DND-41 (cell line): ENCODE measurements at regions not wholly inside any gene's neighbourhood (a gene's known extent, or its start where the extent isn't known, plus 50 kb on each side); places are given as distances from the start of the nearest gene placed in this dataset.

ENCODE experiments used
- ATAC-seq: fragments of 200-7000 bp; cut with Tn5 transposase; 3 replicates; pipeline ENCODE4 v1.9.1; 2021; ENCODE audit warnings: low read depth; ENCODE audit not compliant: insufficient read depth
- DNase-seq: peaks from one replicate; pipeline ENCODE4 v3.0.0-alpha.2; 2020
- H2AFZ ChIP-seq: 2 replicates; pipeline ENCODE4 v1.6.0; 2012; ENCODE audit warnings: low read depth, low read length
- H3K27ac ChIP-seq: 2 replicates; pipeline ENCODE4 v1.5.1; 2012; ENCODE audit warnings: low read length, inconsistent platforms
- H3K27me3 ChIP-seq: fragments of 200-600 bp; sonication (generic); 2 replicates; pipeline ENCODE4 v1.6.0; 2012; ENCODE audit warnings: low read length, mild to moderate bottlenecking, inconsistent platforms; ENCODE audit not compliant: insufficient read depth, poor library complexity
- H3K36me3 ChIP-seq: 2 replicates; pipeline ENCODE4 v1.5.1; 2012; ENCODE audit warnings: low read length, inconsistent platforms; ENCODE audit not compliant: insufficient read depth
- H3K4me1 ChIP-seq: 2 replicates; pipeline ENCODE4 v1.5.1; 2012; ENCODE audit warnings: mild to moderate bottlenecking, low read length; ENCODE audit not compliant: insufficient read depth
- H3K4me2 ChIP-seq: 2 replicates; pipeline ENCODE4 v1.6.0; 2012; ENCODE audit warnings: mild to moderate bottlenecking, moderate library complexity, low read length, inconsistent platforms; ENCODE audit not compliant: insufficient read depth
- H3K4me3 ChIP-seq, 2 experiments: fragments of 200-600 bp in 1 of 2; shearing (Covaris generic) in 1 of 2; 2 replicates each; pipeline ENCODE4 v1.5.1; 2012 to 2016; ENCODE audit warnings: inconsistent platforms in 2 of 2, low read length in 2 of 2, mild to moderate bottlenecking in 2 of 2, low read depth in 1 of 2, moderate library complexity in 1 of 2
- H3K79me2 ChIP-seq: 2 replicates; pipeline ENCODE4 v1.6.0; 2012; ENCODE audit warnings: low read length, inconsistent platforms; ENCODE audit not compliant: insufficient read depth
- H3K9ac ChIP-seq: 2 replicates; pipeline ENCODE4 v1.6.0; 2012; ENCODE audit warnings: low read depth, mild to moderate bottlenecking, inconsistent platforms, low read length, moderate library complexity
- H3K9me3 ChIP-seq: 2 replicates; pipeline ENCODE4 v1.5.1; 2012; ENCODE audit warnings: low read length, moderate library complexity, mild to moderate bottlenecking, inconsistent platforms; ENCODE audit not compliant: insufficient read depth, severe bottlenecking
- H4K20me1 ChIP-seq: 2 replicates; pipeline ENCODE4 v1.6.0; 2012; ENCODE audit warnings: low read length; ENCODE audit not compliant: insufficient read depth
- CTCF ChIP-seq: IDR thresholded peaks from 2 replicates; pipeline ENCODE4 v1.5.1; 2012; ENCODE audit warnings: borderline replicate concordance, low read length, moderate library complexity, mild to moderate bottlenecking; ENCODE audit not compliant: poor library complexity, severe bottlenecking; ENCODE audit errors: extremely low read depth
- EZH2 ChIP-seq: IDR thresholded peaks from 3 replicates; pipeline ENCODE4 v1.6.1; 2012; ENCODE audit warnings: borderline replicate concordance, low read depth, mild to moderate bottlenecking, moderate library complexity, low read length, inconsistent platforms; ENCODE audit not compliant: severe bottlenecking

- no peak for ATAC-seq
- no peak for DNase-seq
- TF ChIP-seq CTCF = no peak
- TF ChIP-seq EZH2 = no peak
- Histone ChIP-seq H3K27me3 (no peaks in the 10 kb centered on the region), H3K4me2 (no peak overlapping the region), H3K79me2 (no peaks in the 10 kb centered on the region), H3K36me3 (no peaks in the 10 kb centered on the region), H3K27ac (no peak overlapping the region), H3K9ac (no peak overlapping the region), H2AFZ (no peak overlapping the region), H4K20me1 (no peaks in the 10 kb centered on the region), H3K4me3 (no peak overlapping the region), H3K4me1 (no peaks in the 10 kb centered on the region), H3K9me3 (no peaks in the 10 kb centered on the region)
These were observed 446.1 kb upstream of the RARB start for GRCh38 chr3:24981924-24982323.

- Histone ChIP-seq H2AFZ (no peak overlapping the region), H3K79me2 (no peaks in the 10 kb centered on the region), H3K4me3 (no peak overlapping the region), H4K20me1 (no peaks in the 10 kb centered on the region), H3K36me3 (no peaks in the 10 kb centered on the region), H3K4me2 (no peak overlapping the region), H3K4me1 (no peaks in the 10 kb centered on the region), H3K9ac (no peak overlapping the region), H3K27ac (no peak overlapping the region), H3K27me3 (no peaks in the 10 kb centered on the region), H3K9me3 (no peaks in the 10 kb centered on the region)
- DNase-seq (no peak), ATAC-seq (no peak)
- TF ChIP-seq EZH2 (no peak), CTCF (no peak)
These were observed 442.4 kb upstream of the RARB start for GRCh38 chr3:24985668-24986067.

- TF ChIP-seq CTCF = no peak
- TF ChIP-seq EZH2 = no peak
- Histone ChIP-seq H2AFZ (no peak overlapping the region), H3K4me2 (no peak overlapping the region), H3K4me3 (no peak overlapping the region), H3K27ac (no peak overlapping the region), H4K20me1 (no peaks in the 10 kb centered on the region), H3K9ac (no peak overlapping the region), H3K4me1 (no peaks in the 10 kb centered on the region), H3K27me3 (no peaks in the 10 kb centered on the region), H3K79me2 (no peaks in the 10 kb centered on the region), H3K36me3 (no peaks in the 10 kb centered on the region), H3K9me3 (no peaks in the 10 kb centered on the region)
- ATAC-seq = no peak
- no peak for DNase-seq
These were observed 441.5 kb upstream of the RARB start for GRCh38 chr3:24986612-24987011.

GRCh38 chr3:24999357-24999756 is 428.7 kb upstream of the RARB start:
- H3K4me3 ChIP-seq = no peak overlapping the region
- H3K4me1 ChIP-seq = no peaks in the 10 kb centered on the region
- ATAC-seq (no peak), DNase-seq (no peak)
- H3K27me3 ChIP-seq = no peaks in the 10 kb centered on the region
- TF ChIP-seq CTCF = no peak
- TF ChIP-seq EZH2 = no peak
- no peaks in the 10 kb centered on the region for H3K9me3 ChIP-seq
- no peaks in the 10 kb centered on the region for H3K36me3 ChIP-seq
- H3K9ac ChIP-seq = no peak overlapping the region
- H4K20me1 ChIP-seq = no peaks in the 10 kb centered on the region
- no peak overlapping the region for H3K27ac ChIP-seq
- no peaks in the 10 kb centered on the region for H3K79me2 ChIP-seq
- H3K4me2 ChIP-seq = no peak overlapping the region
- H2AFZ ChIP-seq = no peak overlapping the region
